ENCODE measurements at regions not wholly inside any gene's neighbourhood (a gene's known extent, or its start where the extent isn't known, plus 50 kb on each side); places are given as distances from the start of the nearest gene placed in this dataset.

GRCh38 chr3:69500604-69501003 lies 114.7 kb upstream of the FRMD4B start:
- H3K4me3 ChIP-seq (ENCODE audit: low read depth, low read length) = no peak overlapping the region
- no peak for DNase-seq (ENCODE audit: low read depth)
- TF ChIP-seq CTCF (IDR thresholded peaks at IDR 0.05; ENCODE audit: insufficient read depth, low read depth, low read length, missing control alignments) = no peak

GRCh38 chr3:69499899-69500421 lies 114.1 kb upstream of the FRMD4B start:
- TF ChIP-seq CTCF (IDR thresholded peaks at IDR 0.05; ENCODE audit: insufficient read depth, low read depth, low read length, missing control alignments) = no peak
- no peak overlapping the region for H3K4me3 ChIP-seq (ENCODE audit: low read depth, low read length)
- no peak for DNase-seq (ENCODE audit: low read depth)

GRCh38 chr3:69499422-69499821 lies 113.5 kb upstream of the FRMD4B start:
- DNase-seq (ENCODE audit: low read depth) = no peak
- no peak for TF ChIP-seq CTCF (IDR thresholded peaks at IDR 0.05; ENCODE audit: insufficient read depth, low read depth, low read length, missing control alignments)
- H3K4me3 ChIP-seq (ENCODE audit: low read depth, low read length) = no peak overlapping the region

- DNase-seq (ENCODE audit: low read depth) = no peak
- no peak overlapping the region for H3K4me3 ChIP-seq (ENCODE audit: low read depth, low read length)
- no peak for TF ChIP-seq CTCF (IDR thresholded peaks at IDR 0.05; ENCODE audit: insufficient read depth, low read depth, low read length, missing control alignments)
These were observed 111.0 kb upstream of the FRMD4B start for GRCh38 chr3:69496856-69497255.

- DNase-seq (ENCODE audit: low read depth) = no peak
- TF ChIP-seq CTCF (IDR thresholded peaks at IDR 0.05; ENCODE audit: insufficient read depth, low read depth, low read length, missing control alignments) = no peak
- no peak overlapping the region for H3K4me3 ChIP-seq (ENCODE audit: low read depth, low read length)
These were observed 108.3 kb upstream of the FRMD4B start for GRCh38 chr3:69494185-69494584.

- TF ChIP-seq CTCF (IDR thresholded peaks at IDR 0.05; ENCODE audit: insufficient read depth, low read depth, low read length, missing control alignments) = no peak
- DNase-seq (ENCODE audit: low read depth) = no peak
- H3K4me3 ChIP-seq (ENCODE audit: low read depth, low read length) = no peak overlapping the region
These were observed 107.3 kb upstream of the FRMD4B start for GRCh38 chr3:69493157-69493556.

GRCh38 chr3:69491975-69492374 lies 106.1 kb upstream of the FRMD4B start:
- H3K4me3 ChIP-seq (ENCODE audit: low read depth, low read length) = no peak overlapping the region
- no peak for TF ChIP-seq CTCF (IDR thresholded peaks at IDR 0.05; ENCODE audit: insufficient read depth, low read depth, low read length, missing control alignments)
- no peak for DNase-seq (ENCODE audit: low read depth)
